ENCODE measurements at regions not wholly inside any gene's neighbourhood (a gene's known extent, or its start where the extent isn't known, plus 50 kb on each side); places are given as distances from the start of the nearest gene placed in this dataset.

- no peaks in the 10 kb centered on the region for H3K36me3 ChIP-seq
- no peak for DNase-seq (ENCODE audit: extremely low spot score)
- no peak overlapping the region for H3K4me3 ChIP-seq
- intact Hi-C loops (cut with DNase I) = no loop called here
- no peaks in the 10 kb centered on the region for H3K9me3 ChIP-seq
- H3K27ac ChIP-seq (replicated peaks in 1 of 4) = no peak overlapping the region
- no peaks in the 10 kb centered on the region for H3K4me1 ChIP-seq
- WGBS = 87% methylated on average over 3 of the region's 3 CpGs
- TF ChIP-seq EP300 (IDR thresholded peaks at IDR 0.05) = no peak
- no peak for TF ChIP-seq POLR2AphosphoS5 (IDR thresholded peaks at IDR 0.05)
- no peak for TF ChIP-seq CTCF (IDR thresholded peaks at IDR 0.05)
- TF ChIP-seq POLR2A (IDR thresholded peaks at IDR 0.05; ENCODE audit: low read depth) = no peak
- no peaks in the 10 kb centered on the region for H3K27me3 ChIP-seq
These were observed 528.6 kb downstream of the PTPRC start for GRCh38 chr1:199167460-199167859.

- H3K27ac ChIP-seq (replicated peaks in 1 of 4) = no peak overlapping the region
- whole genome bisulfite sequencing = 72% methylated on average over 2 of the region's 2 CpGs
- H3K27me3 ChIP-seq = no peaks in the 10 kb centered on the region
- DNase-seq (ENCODE audit: extremely low spot score) = no peak
- no peak overlapping the region for H3K4me3 ChIP-seq
- no peak for TF ChIP-seq POLR2A (IDR thresholded peaks at IDR 0.05; ENCODE audit: low read depth)
- no peak for TF ChIP-seq POLR2AphosphoS5 (IDR thresholded peaks at IDR 0.05)
- TF ChIP-seq CTCF (IDR thresholded peaks at IDR 0.05) = no peak
- TF ChIP-seq EP300 (IDR thresholded peaks at IDR 0.05) = no peak
- H3K36me3 ChIP-seq = no peaks in the 10 kb centered on the region
- H3K9me3 ChIP-seq = no peaks in the 10 kb centered on the region
- intact Hi-C loops (cut with DNase I) = no loop called here
- no peaks in the 10 kb centered on the region for H3K4me1 ChIP-seq
These were observed 530.2 kb downstream of the PTPRC start for GRCh38 chr1:199168888-199169585.

- TF ChIP-seq EP300 (IDR thresholded peaks at IDR 0.05) = no peak
- no peak for TF ChIP-seq POLR2AphosphoS5 (IDR thresholded peaks at IDR 0.05)
- no peak for TF ChIP-seq POLR2A (IDR thresholded peaks at IDR 0.05; ENCODE audit: low read depth)
- no peak for TF ChIP-seq CTCF (IDR thresholded peaks at IDR 0.05)
- Histone ChIP-seq H3K9me3 (no peaks in the 10 kb centered on the region), H3K36me3 (no peaks in the 10 kb centered on the region), H3K4me3 (no peak overlapping the region), H3K4me1 (no peaks in the 10 kb centered on the region), H3K27ac (replicated peaks in 1 of 4) (no peak overlapping the region), H3K27me3 (no peaks in the 10 kb centered on the region)
- WGBS = 91% methylated on average over 3 of the region's 3 CpGs
- DNase-seq (ENCODE audit: extremely low spot score) = no peak
- intact Hi-C loops (cut with DNase I) = no loop called here
These were observed 531.9 kb downstream of the PTPRC start for GRCh38 chr1:199170711-199171110.

GRCh38 chr1:199172171-199173124 is 533.6 kb downstream of the PTPRC start:
- DNase-seq (ENCODE audit: extremely low spot score) = no peak
- Histone ChIP-seq H3K4me3 (no peak overlapping the region), H3K9me3 (no peaks in the 10 kb centered on the region), H3K4me1 (no peaks in the 10 kb centered on the region), H3K27ac (replicated peaks in 1 of 4) (no peak overlapping the region), H3K36me3 (no peaks in the 10 kb centered on the region), H3K27me3 (no peaks in the 10 kb centered on the region)
- WGBS = 73% methylated on average over 4 of the region's 4 CpGs
- no peak for TF ChIP-seq EP300 (IDR thresholded peaks at IDR 0.05)
- no peak for TF ChIP-seq CTCF (IDR thresholded peaks at IDR 0.05)
- TF ChIP-seq POLR2A (IDR thresholded peaks at IDR 0.05; ENCODE audit: low read depth) = no peak
- no peak for TF ChIP-seq POLR2AphosphoS5 (IDR thresholded peaks at IDR 0.05)
- intact Hi-C loops (cut with DNase I) = no loop called here
